ENCODE measurements at regions not wholly inside any gene's neighbourhood (a gene's known extent, or its start where the extent isn't known, plus 50 kb on each side); places are given as distances from the start of the nearest gene placed in this dataset.

DNA sequence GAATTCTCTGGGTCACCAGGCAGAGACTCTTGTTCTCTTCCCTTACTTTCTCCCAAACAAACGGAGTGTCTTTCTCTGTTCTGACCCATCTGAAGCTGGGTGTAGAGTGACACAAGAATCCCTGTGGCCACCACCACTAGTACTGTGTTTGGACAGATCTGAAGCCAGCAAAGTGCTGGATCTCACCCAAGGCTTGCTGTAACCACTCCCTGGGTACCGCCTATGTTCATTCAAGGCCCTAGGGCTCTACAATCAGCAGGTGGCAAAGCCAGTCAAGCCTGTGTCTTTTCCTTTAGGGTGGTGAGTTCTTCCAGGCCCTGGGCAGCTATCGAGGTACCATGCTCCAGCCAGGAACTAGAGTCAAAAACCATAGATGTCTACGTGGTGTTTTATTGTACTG is 149.2 kb upstream of the CTNNB1 start:
- no peak for TF ChIP-seq POLR2A (IDR thresholded peaks at IDR 0.05)
- TF ChIP-seq, protein P1, sequence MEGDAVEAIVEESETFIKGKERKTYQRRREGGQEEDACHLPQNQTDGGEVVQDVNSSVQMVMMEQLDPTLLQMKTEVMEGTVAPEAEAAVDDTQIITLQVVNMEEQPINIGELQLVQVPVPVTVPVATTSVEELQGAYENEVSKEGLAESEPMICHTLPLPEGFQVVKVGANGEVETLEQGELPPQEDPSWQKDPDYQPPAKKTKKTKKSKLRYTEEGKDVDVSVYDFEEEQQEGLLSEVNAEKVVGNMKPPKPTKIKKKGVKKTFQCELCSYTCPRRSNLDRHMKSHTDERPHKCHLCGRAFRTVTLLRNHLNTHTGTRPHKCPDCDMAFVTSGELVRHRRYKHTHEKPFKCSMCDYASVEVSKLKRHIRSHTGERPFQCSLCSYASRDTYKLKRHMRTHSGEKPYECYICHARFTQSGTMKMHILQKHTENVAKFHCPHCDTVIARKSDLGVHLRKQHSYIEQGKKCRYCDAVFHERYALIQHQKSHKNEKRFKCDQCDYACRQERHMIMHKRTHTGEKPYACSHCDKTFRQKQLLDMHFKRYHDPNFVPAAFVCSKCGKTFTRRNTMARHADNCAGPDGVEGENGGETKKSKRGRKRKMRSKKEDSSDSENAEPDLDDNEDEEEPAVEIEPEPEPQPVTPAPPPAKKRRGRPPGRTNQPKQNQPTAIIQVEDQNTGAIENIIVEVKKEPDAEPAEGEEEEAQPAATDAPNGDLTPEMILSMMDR (IDR thresholded peaks at IDR 0.05), result no peak
- no peak for TF ChIP-seq POLR2AphosphoS5 (IDR thresholded peaks at IDR 0.05)

Measured in breast epithelium (tissue), 3 donors.